LoVo (cell line): ENCODE measurements at regions not wholly inside any gene's neighbourhood (a gene's known extent, or its start where the extent isn't known, plus 50 kb on each side); places are given as distances from the start of the nearest gene placed in this dataset.

Experiments
- DNase-seq: peaks from one replicate; pipeline ENCODE4 v3.0.0-alpha.2; 2016; ENCODE audit warnings: low spot score

DNA sequence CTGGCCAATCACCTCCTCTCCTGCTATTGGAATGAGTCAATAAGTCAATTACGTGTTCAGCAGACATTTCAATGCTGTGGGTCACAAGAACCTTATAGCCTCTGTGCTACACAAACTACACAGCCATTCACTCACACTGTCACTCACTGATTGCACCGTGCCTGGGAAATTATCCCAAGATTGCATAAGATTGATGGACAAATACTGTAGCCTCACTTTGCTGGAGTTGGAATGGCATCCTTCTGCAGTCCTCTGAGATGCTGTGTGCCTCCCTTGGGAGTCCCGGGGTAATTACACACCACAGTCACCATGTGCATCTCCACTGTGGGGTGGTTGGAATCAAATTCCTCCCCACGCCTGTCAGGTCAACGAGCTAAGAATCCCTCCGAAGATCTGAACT, 358.7 kb upstream of the MGMT start:
- no peak for DNase-seq

DNA sequence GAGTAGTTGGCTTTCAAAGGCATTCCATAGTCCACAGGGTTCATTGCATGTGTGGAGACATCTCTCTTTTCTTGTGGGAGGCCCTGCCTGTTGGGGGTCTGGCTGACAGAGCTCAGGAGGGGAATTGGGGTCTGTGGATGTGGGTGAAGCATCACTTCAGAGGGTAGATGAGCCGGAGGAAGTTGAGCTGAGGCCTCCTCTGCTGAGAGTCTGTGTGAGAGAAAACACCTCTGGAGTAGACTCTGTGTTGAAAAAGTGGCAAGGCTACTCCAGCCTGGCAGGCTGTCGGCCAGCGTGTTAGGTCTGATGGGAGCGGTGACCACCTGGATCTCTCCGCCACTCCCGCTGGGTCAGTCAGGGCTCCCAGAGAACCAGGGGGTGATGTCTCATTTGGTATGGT, 358.0 kb upstream of the MGMT start:
- no peak for DNase-seq

DNA sequence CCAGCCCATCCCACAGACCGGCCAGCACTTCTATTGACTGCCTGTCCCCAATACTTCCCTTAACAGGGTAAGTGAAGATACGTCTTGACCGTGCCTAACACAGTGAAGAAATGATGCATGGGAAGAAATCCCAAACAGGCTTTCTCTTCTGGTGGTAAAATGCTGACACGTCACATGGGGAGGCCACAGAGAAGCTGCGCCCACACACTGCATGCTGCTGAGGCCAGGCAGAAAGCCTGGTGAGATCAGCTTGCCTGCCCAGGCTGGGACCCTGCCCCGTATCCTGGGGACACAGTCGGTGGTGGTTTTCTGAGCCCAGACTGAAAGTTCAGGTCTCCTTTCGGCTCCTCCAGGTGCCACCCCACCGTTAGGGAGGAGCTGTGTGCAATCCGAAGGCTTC, 356.3 kb upstream of the MGMT start:
- no peak for DNase-seq

DNA sequence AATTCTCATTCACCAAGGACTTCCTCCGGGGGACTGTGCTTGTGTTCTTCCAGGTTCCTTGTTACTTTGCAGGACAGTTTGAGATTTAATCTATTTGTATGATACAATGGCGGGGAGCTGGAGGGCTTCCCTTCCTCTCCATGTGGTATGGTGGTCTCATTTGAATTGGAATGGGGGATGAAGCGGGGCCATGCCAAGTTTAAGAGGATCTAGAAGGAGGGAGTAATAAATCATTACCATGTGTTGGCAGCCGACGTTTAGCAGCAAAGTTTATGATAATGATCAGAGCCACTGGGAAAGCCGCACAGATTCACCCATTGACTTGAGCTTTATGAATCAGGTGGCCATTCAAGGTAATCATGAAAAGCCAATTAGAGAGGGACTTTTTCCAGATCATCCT, 355.1 kb upstream of the MGMT start:
- no peak for DNase-seq

- DNase-seq: no peak
Measured at GRCh38 chr10:129114588-129114987, 352.5 kb upstream of the MGMT start.

- no peak for DNase-seq
Measured at GRCh38 chr10:129116371-129116770, 350.7 kb upstream of the MGMT start.

DNA sequence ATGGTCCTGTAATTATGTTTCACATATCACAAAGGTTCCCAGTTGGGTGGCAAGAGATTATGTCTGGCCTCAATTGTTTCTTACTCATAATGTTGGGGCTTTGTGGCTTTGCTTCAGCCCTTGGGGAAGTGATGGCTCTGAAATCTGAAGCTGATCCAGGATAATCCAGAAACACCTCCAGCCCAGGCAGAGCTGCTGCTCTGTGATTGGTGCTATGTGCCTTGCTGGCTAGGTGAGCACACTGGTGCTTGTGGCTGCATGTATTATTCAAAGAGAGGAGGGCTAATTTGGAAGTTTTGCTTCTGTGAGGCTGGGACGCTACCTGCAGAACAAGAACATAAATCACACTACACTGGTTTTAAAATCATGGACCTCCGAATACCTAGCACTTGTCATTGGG, 346.6 kb upstream of the MGMT start:
- DNase-seq: no peak

GRCh38 chr10:129122846-129123245, 344.2 kb upstream of the MGMT start:
- DNase-seq: no peak

DNA sequence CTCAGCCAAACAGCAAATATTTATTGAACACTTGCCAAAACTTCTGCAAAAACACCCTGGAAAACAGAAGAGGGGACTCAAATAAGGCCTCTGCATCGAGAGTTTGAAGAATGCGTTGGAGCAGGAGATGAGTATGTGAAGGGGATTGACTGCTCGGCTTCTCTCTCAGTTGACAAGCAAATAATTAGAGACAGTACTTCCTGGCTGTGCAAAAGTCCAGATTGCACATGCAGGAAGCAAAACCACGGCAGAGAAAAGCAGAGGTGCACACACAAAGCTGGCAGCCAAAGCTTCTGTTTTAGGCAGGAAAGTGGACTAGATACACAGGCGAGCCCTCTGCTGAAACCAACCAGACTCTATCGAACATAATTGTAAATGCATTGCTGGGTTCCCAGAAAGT, 343.6 kb upstream of the MGMT start:
- no peak for DNase-seq

DNA sequence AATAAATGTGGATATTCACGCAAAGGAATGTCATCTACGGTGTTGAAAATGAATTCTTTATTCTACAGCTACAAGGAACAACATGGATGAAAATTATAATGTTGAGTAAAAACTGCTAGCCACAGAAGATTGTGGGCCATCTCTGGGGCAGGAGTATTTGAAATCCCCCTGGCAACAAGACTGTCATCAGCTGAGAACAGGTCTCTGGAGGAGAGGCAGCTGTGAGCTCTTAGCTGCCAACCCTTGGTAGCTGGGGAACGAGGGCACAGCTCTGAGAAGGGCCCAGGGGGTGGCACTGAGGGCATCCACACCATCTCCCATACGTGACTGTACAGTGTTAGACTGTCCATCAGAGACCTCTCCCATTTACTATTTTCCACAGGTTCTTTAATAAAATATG, 340.1 kb upstream of the MGMT start:
- no peak for DNase-seq

DNA sequence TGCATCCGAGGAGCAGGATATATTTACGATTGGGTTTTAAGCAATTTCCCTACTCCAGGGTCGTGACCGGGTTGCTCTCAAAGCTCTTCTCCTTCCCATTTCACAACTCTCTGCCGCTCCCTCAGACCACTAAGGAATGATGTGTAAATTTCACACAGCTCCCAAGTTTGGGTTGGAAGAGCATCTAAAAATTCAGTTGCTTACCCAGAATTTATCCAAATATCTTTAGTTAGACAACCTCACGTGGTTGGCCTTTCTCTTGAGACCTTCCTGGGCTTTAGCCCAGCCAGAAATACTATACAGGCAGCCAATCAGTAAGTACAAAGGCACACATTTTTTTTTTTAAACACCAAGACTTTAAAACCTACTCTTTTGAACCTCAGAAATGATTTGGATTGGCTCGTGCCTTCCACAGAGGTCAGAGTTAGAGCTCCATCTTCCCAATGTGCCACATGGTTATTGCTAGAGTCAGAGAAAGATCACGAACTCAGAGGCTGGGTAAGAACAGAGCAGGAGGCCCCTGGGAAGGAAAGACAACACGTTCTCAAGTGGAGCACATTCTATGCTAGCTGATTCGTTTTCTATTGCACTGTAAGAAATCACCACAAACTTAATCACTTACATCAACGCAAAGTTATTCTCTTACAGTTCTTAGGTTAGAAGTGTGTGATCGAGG, 335.4 kb upstream of the MGMT start:
- DNase-seq: no peak

GRCh38 chr10:129133856-129134255, 333.2 kb upstream of the MGMT start:
- no peak for DNase-seq

- DNase-seq: no peak
Measured at GRCh38 chr10:129134371-129134770, 332.7 kb upstream of the MGMT start.

GRCh38 chr10:129135624-129136023, 331.4 kb upstream of the MGMT start:
- DNase-seq: no peak

DNA sequence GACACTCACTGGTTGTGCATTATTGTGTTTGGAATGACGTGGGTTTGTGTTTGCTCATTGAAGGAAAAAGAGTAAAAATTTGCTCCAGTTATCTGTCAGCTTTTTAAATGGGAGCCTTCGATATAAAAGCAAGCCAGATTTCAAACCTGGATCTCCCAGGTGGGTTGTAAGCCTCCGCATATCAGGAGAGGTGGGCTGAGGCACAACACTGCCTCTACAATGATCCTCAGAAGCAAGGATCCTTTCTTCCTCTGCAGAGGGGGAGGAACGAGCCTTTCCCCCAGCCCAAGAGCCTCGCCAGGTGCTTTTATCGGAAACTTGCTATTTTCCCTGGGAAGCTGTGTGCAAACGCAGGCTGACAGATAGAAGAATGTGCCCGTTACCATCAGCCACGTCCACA, 331.0 kb upstream of the MGMT start:
- DNase-seq: no peak

GRCh38 chr10:129136951-129137350, 330.1 kb upstream of the MGMT start:
- no peak for DNase-seq

- no peak for DNase-seq
Measured at GRCh38 chr10:129140921-129141885, 325.8 kb upstream of the MGMT start.

DNA sequence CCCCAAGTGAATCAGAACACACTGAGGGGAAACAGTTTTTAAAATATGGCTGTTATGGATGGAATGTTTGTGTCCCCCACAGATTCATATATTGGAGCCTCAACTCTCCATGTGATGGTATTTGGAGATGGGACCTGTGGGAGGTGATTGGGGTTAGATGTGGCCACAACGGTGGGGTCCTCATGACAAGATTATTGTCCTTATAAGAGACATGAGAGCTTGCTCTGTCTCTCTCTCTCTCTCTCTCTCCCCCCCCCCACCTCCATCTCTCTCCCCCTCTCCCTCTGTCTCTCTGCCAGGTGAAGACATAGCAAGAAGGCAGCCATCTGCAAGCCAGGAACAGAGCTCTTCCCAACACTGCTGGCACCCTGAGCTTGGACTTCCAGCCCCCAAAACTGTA, 315.8 kb upstream of the MGMT start:
- no peak for DNase-seq

DNA sequence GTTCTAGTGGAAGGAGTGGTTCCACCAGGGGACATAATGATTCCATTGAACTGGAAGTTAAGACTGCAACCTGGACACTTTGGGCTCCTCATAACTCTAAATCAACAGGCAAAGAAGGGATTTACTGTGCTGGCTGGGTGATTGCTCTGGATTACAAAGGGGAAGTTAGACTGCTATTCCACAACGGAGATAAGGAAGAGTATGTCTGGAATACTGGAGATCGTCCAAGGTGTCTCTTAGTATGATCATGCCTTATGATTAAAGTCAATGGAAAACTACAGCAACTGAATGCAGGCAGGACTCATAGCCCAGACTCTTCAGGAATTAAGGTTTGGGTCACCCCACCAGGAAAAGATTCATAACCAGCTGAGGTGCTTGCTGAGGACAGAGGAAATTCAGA, 310.6 kb upstream of the MGMT start:
- no peak for DNase-seq

- DNase-seq: no peak
Measured at GRCh38 chr10:129157185-129157584, 309.9 kb upstream of the MGMT start.

- DNase-seq: no peak
Measured at GRCh38 chr10:129161150-129161549, 305.9 kb upstream of the MGMT start.

- no peak for DNase-seq
Measured at GRCh38 chr10:129163531-129163930, 303.5 kb upstream of the MGMT start.

DNA sequence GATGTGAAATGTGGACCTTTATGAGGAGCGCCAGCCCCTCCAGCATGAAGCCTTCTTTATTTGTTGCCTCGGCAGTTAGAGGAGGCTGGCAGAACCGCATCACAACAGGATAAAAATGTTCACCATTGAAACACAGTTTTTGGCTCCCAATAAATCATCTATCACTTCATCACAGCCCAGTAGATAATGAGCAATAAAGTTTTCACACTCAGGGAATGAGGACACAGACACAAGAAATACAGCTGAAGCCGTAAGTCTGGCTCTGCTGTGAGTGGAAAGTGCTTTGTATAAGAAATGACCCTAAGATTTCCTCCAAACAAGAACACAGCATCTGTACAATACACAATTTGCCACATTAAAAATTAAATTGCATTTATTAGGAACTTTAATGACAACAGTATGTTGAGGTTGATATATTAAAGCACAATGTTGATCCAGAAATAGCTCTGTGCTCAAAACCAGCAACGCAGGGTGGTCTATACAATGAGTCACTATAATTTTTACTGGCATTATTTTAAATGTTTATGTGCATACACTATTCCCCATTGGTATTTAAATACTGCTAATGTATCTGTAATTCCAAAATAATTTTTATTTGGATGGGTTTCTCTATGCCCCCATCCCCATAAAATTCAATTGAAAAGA, 301.8 kb upstream of the MGMT start:
- no peak for DNase-seq
